G401 (cell line): ENCODE measurements at regions not wholly inside any gene's neighbourhood (a gene's known extent, or its start where the extent isn't known, plus 50 kb on each side); places are given as distances from the start of the nearest gene placed in this dataset.

Experiments
- DNase-seq: peaks from one replicate; pipeline ENCODE4 v3.0.0-alpha.2; 2015; ENCODE audit warnings: low spot score
- in situ Hi-C: cut with HindIII; loops from 2 replicates; pipeline ENCODE4 v1.10.0; 2016; ENCODE audit warnings: low sequenced_read_pairs, mixed read lengths

- no peak for DNase-seq
- in situ Hi-C loops: no loop called here
Observed at GRCh38 chr3:160126051-160126450, 99.2 kb upstream of the C3orf80 start.

- DNase-seq: no peak
Observed at GRCh38 chr3:160126761-160127160, 98.5 kb upstream of the C3orf80 start.

GRCh38 chr3:160127308-160127707, 97.9 kb upstream of the C3orf80 start:
- in situ Hi-C loops: no loop called here
- DNase-seq: no peak

More at GRCh38 chr3:160126761-160127160, 98.5 kb upstream of the C3orf80 start:
- in situ Hi-C loops: no loop called here

- DNase-seq: no peak
- in situ Hi-C loops: no loop called here
Observed at GRCh38 chr3:160128056-160128455, 97.2 kb upstream of the C3orf80 start.

GRCh38 chr3:160129459-160130061, 95.7 kb upstream of the C3orf80 start:
- in situ Hi-C loops: no loop called here
- DNase-seq: no peak

GRCh38 chr3:160130071-160130470, 95.2 kb upstream of the C3orf80 start:
- DNase-seq: no peak

GRCh38 chr3:160130950-160131349, 94.3 kb upstream of the C3orf80 start:
- in situ Hi-C loops: no loop called here
- no peak for DNase-seq

More at GRCh38 chr3:160130071-160130470, 95.2 kb upstream of the C3orf80 start:
- in situ Hi-C loops: no loop called here

GRCh38 chr3:160132226-160132625, 93.0 kb upstream of the C3orf80 start:
- in situ Hi-C loops: no loop called here
- peak; percentile 78 for DNase-seq

- no peak for DNase-seq
- in situ Hi-C loops: no loop called here
Observed at GRCh38 chr3:160133757-160134156, 91.5 kb upstream of the C3orf80 start.

GRCh38 chr3:160134454-160134853, 90.8 kb upstream of the C3orf80 start:
- in situ Hi-C loops: no loop called here
- no peak for DNase-seq

- no peak for DNase-seq
- in situ Hi-C loops: no loop called here
Observed at GRCh38 chr3:160134964-160135363, 90.3 kb upstream of the C3orf80 start.

GRCh38 chr3:160135851-160136250, 89.4 kb upstream of the C3orf80 start:
- in situ Hi-C loops: no loop called here
- peak; percentile 93 for DNase-seq

- in situ Hi-C loops: no loop called here
Observed at GRCh38 chr3:160136421-160136820, 88.8 kb upstream of the C3orf80 start.

GRCh38 chr3:160139291-160139690, 85.9 kb upstream of the C3orf80 start:
- in situ Hi-C loops: no loop called here
- no peak for DNase-seq

More at GRCh38 chr3:160136421-160136820, 88.8 kb upstream of the C3orf80 start:
- DNase-seq: no peak

- in situ Hi-C loops: no loop called here
- no peak for DNase-seq
Observed at GRCh38 chr3:160140756-160141155, 84.5 kb upstream of the C3orf80 start.

- DNase-seq: no peak
- in situ Hi-C loops: no loop called here
Observed at GRCh38 chr3:160141485-160142185, 83.6 kb upstream of the C3orf80 start.

- in situ Hi-C loops: no loop called here
- DNase-seq: no peak
Observed at GRCh38 chr3:160143482-160143881, 81.7 kb upstream of the C3orf80 start.

GRCh38 chr3:160150066-160150465, 75.2 kb upstream of the C3orf80 start:
- no peak for DNase-seq
- in situ Hi-C loops: no loop called here

- DNase-seq: no peak
- in situ Hi-C loops: no loop called here
Observed at GRCh38 chr3:160150525-160150924, 74.7 kb upstream of the C3orf80 start.

GRCh38 chr3:160152638-160153037, 72.6 kb upstream of the C3orf80 start:
- in situ Hi-C loops: no loop called here
- no peak for DNase-seq

- DNase-seq: no peak
- in situ Hi-C loops: no loop called here
Observed at GRCh38 chr3:160154033-160154432, 71.2 kb upstream of the C3orf80 start.
